SW 1271 (cell line): ENCODE measurements at regions not wholly inside any gene's neighbourhood (a gene's known extent, or its start where the extent isn't known, plus 50 kb on each side); places are given as distances from the start of the nearest gene placed in this dataset.

ENCODE experiments used
- DNase-seq, 2 experiments: peaks; one replicate each; lab custom pipeline; 2025; lab: John Stamatoyannopoulos, UW

- DNase-seq: no peak
Observed at GRCh38 chr4:100842856-100843255, 325.0 kb upstream of the EMCN start.

GRCh38 chr4:100841911-100842310, 324.1 kb upstream of the EMCN start:
- no peak for DNase-seq

- DNase-seq: no peak
Observed at GRCh38 chr4:100839712-100840111, 321.9 kb upstream of the EMCN start.

GRCh38 chr4:100838286-100838685, 320.5 kb upstream of the EMCN start:
- no peak for DNase-seq

- DNase-seq: no peak
Observed at GRCh38 chr4:100836929-100837328, 319.1 kb upstream of the EMCN start.

- DNase-seq: no peak
Observed at GRCh38 chr4:100834616-100835015, 316.8 kb upstream of the EMCN start.

GRCh38 chr4:100833906-100834305, 316.1 kb upstream of the EMCN start:
- DNase-seq: no peak

- DNase-seq: no peak
Observed at GRCh38 chr4:100828986-100829685, 311.3 kb upstream of the EMCN start.

GRCh38 chr4:100828364-100828763, 310.5 kb upstream of the EMCN start:
- no peak for DNase-seq

- no peak for DNase-seq
Observed at GRCh38 chr4:100827756-100828155, 309.9 kb upstream of the EMCN start.

GRCh38 chr4:100826808-100827548, 309.2 kb upstream of the EMCN start:
- DNase-seq: no peak

GRCh38 chr4:100826067-100826466, 308.2 kb upstream of the EMCN start:
- DNase-seq: no peak

GRCh38 chr4:100823993-100824323, 306.1 kb upstream of the EMCN start:
- no peak for DNase-seq

- DNase-seq: no peak
Observed at GRCh38 chr4:100823066-100823992, 305.5 kb upstream of the EMCN start.

- DNase-seq: no peak
Observed at GRCh38 chr4:100820249-100820648, 302.4 kb upstream of the EMCN start.

GRCh38 chr4:100819505-100819904, 301.7 kb upstream of the EMCN start:
- no peak for DNase-seq

- no peak for DNase-seq
Observed at GRCh38 chr4:100816436-100817045, 298.7 kb upstream of the EMCN start.

- no peak for DNase-seq
Observed at GRCh38 chr4:100811046-100811445, 293.2 kb upstream of the EMCN start.

- DNase-seq: no peak
Observed at GRCh38 chr4:100809506-100809905, 291.7 kb upstream of the EMCN start.

GRCh38 chr4:100806988-100807387, 289.2 kb upstream of the EMCN start:
- no peak for DNase-seq

GRCh38 chr4:100805538-100805937, 287.7 kb upstream of the EMCN start:
- no peak for DNase-seq
